K562 (cell line): ENCODE measurements at regions not wholly inside any gene's neighbourhood (a gene's known extent, or its start where the extent isn't known, plus 50 kb on each side); places are given as distances from the start of the nearest gene placed in this dataset.

ENCODE experiments used
- ATAC-seq: fragments of 200-7000 bp; cut with Tn5 transposase; 3 replicates; pipeline ENCODE4 v1.9.1; 2020; ENCODE audit warnings: moderate library complexity
- BruUV-seq: library from RNA; stranded (reverse); fragments of 400-500 nt; replicated peaks from 2 replicates; lab custom pipeline; 2021; lab: Mats Ljungman, UMichigan
- CTCF ChIA-PET: fragments of 300-600 bp; formaldehyde crosslinking; extraction: SDS; loops from one replicate; lab custom pipeline; 2021; ENCODE audit warnings: low intra/inter-chr PET ratio; lab: Yijun Ruan, JAX
- POLR2A ChIA-PET: fragments of 300-600, 350-650 bp; sonication (Branson Sonifier 250); formaldehyde crosslinking; extraction: SDS; loops from one replicate; lab custom pipeline; 2021; ENCODE audit warnings: antibody characterized with exemption, inconsistent platforms; lab: Yijun Ruan, JAX
- DNase-seq, 4 experiments: peaks; one replicate each; pipeline versions ENCODE4 v3.0.0 to v3.0.0-alpha.2; 2011 to 2018; ENCODE audit warnings: low spot score in 3 of 4, mixed read lengths in 3 of 4; ENCODE audit errors: extremely low read depth in 1 of 4
- FAIRE-seq: peaks from 2 replicates; lab custom pipeline; 2011; peaks lifted over from hg19 to GRCh38; lab: Jason Lieb, UNC
- H2AFZ ChIP-seq: 2 replicates; pipeline ENCODE4 v1.6.0; 2011; ENCODE audit warnings: low read depth, low read length, control low read depth, inconsistent platforms
- H3K27ac ChIP-seq: fragments of 200-600 bp; 3 replicates; pipeline ENCODE4 v1.8.0; 2011; ENCODE audit warnings: low read depth, mild to moderate bottlenecking, control low read depth, inconsistent platforms, low read length, moderate library complexity, mixed read lengths; ENCODE audit errors: extremely low read depth
- H3K27me3 ChIP-seq, 2 experiments: fragments of 300-600 bp in 1 of 2; 2 replicates in 1 of 2; 3 replicates in 1 of 2; pipeline versions ENCODE4 v1.6.0 to v1.8.0; 2011; ENCODE audit warnings: inconsistent platforms in 2 of 2, low read length in 2 of 2, mild to moderate bottlenecking in 1 of 2, mixed read lengths in 1 of 2, moderate library complexity in 1 of 2; ENCODE audit not compliant: control insufficient read depth in 2 of 2, insufficient read depth in 2 of 2
- H3K36me3 ChIP-seq: fragments of 300-600 bp; 3 replicates; pipeline ENCODE4 v1.8.0; 2011; ENCODE audit warnings: mild to moderate bottlenecking, low read length, inconsistent platforms; ENCODE audit not compliant: control insufficient read depth, insufficient read depth
- H3K4me1 ChIP-seq, 2 experiments: fragments of 200-600 bp in 1 of 2; replicated peaks in 1 of 2; 2 replicates in 1 of 2; 3 replicates in 1 of 2; pipeline versions ENCODE4 v1.5.1 to v1.8.0; 2011; ENCODE audit warnings: inconsistent platforms in 2 of 2, low read length in 2 of 2, mild to moderate bottlenecking in 1 of 2, mixed read lengths in 1 of 2, moderate library complexity in 1 of 2; ENCODE audit not compliant: control insufficient read depth in 2 of 2, insufficient read depth in 2 of 2
- H3K4me2 ChIP-seq: 2 replicates; pipeline ENCODE4 v1.6.1; 2011; ENCODE audit warnings: low read length, control low read depth, inconsistent platforms, mixed read lengths; ENCODE audit not compliant: insufficient read depth
- H3K4me3 ChIP-seq: fragments of 200-600 bp; sonication (generic), shearing (Covaris generic); 2 replicates; pipeline ENCODE4 v1.5.1; 2016; ENCODE audit warnings: control low read depth, inconsistent platforms
- H3K79me2 ChIP-seq: fragments of 200-600 bp; 3 replicates; pipeline ENCODE4 v1.8.0; 2011; ENCODE audit warnings: low read length, inconsistent platforms; ENCODE audit not compliant: control insufficient read depth, insufficient read depth
- H3K9ac ChIP-seq, 2 experiments: 2 replicates each; pipeline versions ENCODE4 v1.6.0 to v1.6.1; 2011; ENCODE audit warnings: low read depth in 2 of 2, low read length in 2 of 2, control low read depth in 1 of 2, inconsistent platforms in 1 of 2, mild to moderate bottlenecking in 1 of 2, mixed read lengths in 1 of 2; ENCODE audit not compliant: insufficient read depth in 1 of 2
- H3K9me1 ChIP-seq: one replicate; pipeline ENCODE4 v1.6.0; 2011; ENCODE audit warnings: inconsistent platforms, mild to moderate bottlenecking, low read length, moderate library complexity; ENCODE audit not compliant: control insufficient read depth, insufficient read depth
- H3K9me3 ChIP-seq: replicated peaks from 2 replicates; pipeline ENCODE4 v1.5.1; 2011; ENCODE audit warnings: low read depth, low read length, inconsistent platforms; ENCODE audit not compliant: control insufficient read depth, insufficient read depth
- H4K20me1 ChIP-seq: replicated peaks from 2 replicates; pipeline ENCODE4 v1.6.1; 2011; ENCODE audit warnings: low read length, inconsistent platforms, mixed read lengths; ENCODE audit not compliant: control insufficient read depth, insufficient read depth
- CREB1 ChIP-seq, 2 experiments: sonication (generic) in 1 of 2; formaldehyde crosslinking in 1 of 2; IDR thresholded peaks; 2 replicates each; pipeline versions ENCODE4 v1.6.1 to v1.8.0; 2012 to 2022; ENCODE audit warnings: inconsistent platforms in 1 of 2, mild to moderate bottlenecking in 1 of 2, missing genetic modification reagents in 1 of 2, moderate library complexity in 1 of 2
- ELF1 ChIP-seq: fragments of 200-800 bp; sonication (Bioruptor generic); IDR thresholded peaks from 2 replicates; pipeline ENCODE4 v1.6.1; 2016; ENCODE audit warnings: missing genetic modification characterization, missing compliant biosample characterization
- MCM2 ChIP-seq: fragments of 450-650 bp; IDR thresholded peaks from 2 replicates; pipeline ENCODE4 v1.6.1; 2017; ENCODE audit warnings: low read depth, mild to moderate bottlenecking
- NFIX ChIP-seq: fragments of 250-450 bp; sonication (Bioruptor Pico); IDR thresholded peaks from 2 replicates; pipeline ENCODE4 v1.4.0; 2020; ENCODE audit warnings: low read depth, mild to moderate bottlenecking, moderate library complexity
- NR2C1 ChIP-seq, 2 experiments: fragments of 450-650 bp; IDR thresholded peaks; 2 replicates each; pipeline ENCODE4 v1.6.1; 2017; ENCODE audit warnings: mild to moderate bottlenecking in 2 of 2, antibody characterized with exemption in 1 of 2, inconsistent platforms in 1 of 2, missing compliant biosample characterization in 1 of 2, missing genetic modification characterization in 1 of 2
- NR2C2 ChIP-seq, 2 experiments: fragments of 200-800 bp in 1 of 2; sonication (Bioruptor generic) in 1 of 2; sonication (generic) in 1 of 2; formaldehyde crosslinking in 1 of 2; IDR thresholded peaks; 2 replicates each; pipeline versions ENCODE4 v1.6.1 to v1.8.0; 2016 to 2022; ENCODE audit warnings: mild to moderate bottlenecking in 1 of 2, missing compliant biosample characterization in 1 of 2, missing genetic modification characterization in 1 of 2, missing genetic modification reagents in 1 of 2
- PHF20 ChIP-seq: fragments of 450-650 bp; IDR thresholded peaks from 2 replicates; pipeline ENCODE4 v1.6.1; 2018; ENCODE audit not compliant: partially characterized antibody
- PHF8 ChIP-seq: fragments of 200-600 bp; sonication (generic); IDR thresholded peaks from 2 replicates; pipeline ENCODE4 v1.6.1; 2012; ENCODE audit warnings: mixed run types, mild to moderate bottlenecking, inconsistent platforms, low read length, moderate library complexity, borderline replicate concordance
- SAP30 ChIP-seq: fragments of 200-600 bp; sonication (generic); IDR thresholded peaks from 2 replicates; pipeline ENCODE4 v1.6.1; 2012; ENCODE audit warnings: borderline replicate concordance, low read depth, mild to moderate bottlenecking, moderate library complexity, low read length, control low read depth, inconsistent platforms; ENCODE audit not compliant: insufficient read depth, poor library complexity, severe bottlenecking
- SNIP1 ChIP-seq: fragments of 450-650 bp; IDR thresholded peaks from 2 replicates; pipeline ENCODE4 v1.7.1; 2017; ENCODE audit warnings: low read depth, mild to moderate bottlenecking
- SPI1 ChIP-seq: IDR thresholded peaks from 2 replicates; pipeline ENCODE4 v1.6.1; 2011; ENCODE audit warnings: low read depth, low read length, control low read depth, borderline replicate concordance
- TCF7 ChIP-seq: sonication (generic); IDR thresholded peaks from 2 replicates; pipeline ENCODE4 v1.6.1; 2016; ENCODE audit warnings: antibody characterized with exemption, borderline replicate concordance
- TEAD4 ChIP-seq, 2 experiments: sonication (generic) in 1 of 2; formaldehyde crosslinking in 1 of 2; IDR thresholded peaks; 2 replicates each; pipeline versions ENCODE4 v1.6.1 to v1.8.0; 2012 to 2022; ENCODE audit warnings: borderline replicate concordance in 1 of 2, inconsistent platforms in 1 of 2, low read length in 1 of 2, mild to moderate bottlenecking in 1 of 2, missing genetic modification reagents in 1 of 2
- ZNF143 ChIP-seq: sonication (generic); formaldehyde crosslinking; IDR thresholded peaks from 2 replicates; pipeline ENCODE4 v1.9.0; 2022; ENCODE audit warnings: mild to moderate bottlenecking, missing genetic modification reagents
- in situ Hi-C: fragments of 300-500 bp; cut with MboI; formaldehyde crosslinking; loops from 4 replicates; pipeline ENCODE4 v1.15.0; 2018; ENCODE audit warnings: inconsistent platforms, mixed read lengths
- intact Hi-C: fragments of 100-400 bp; cut with micrococcal nuclease; formaldehyde crosslinking; loops from 2 replicates; pipeline ENCODE4 v1.14.2; 2022
- TF ChIP-seq, protein P1 (sequence below): sonication (generic); formaldehyde crosslinking; IDR thresholded peaks from 2 replicates; pipeline ENCODE4 v1.8.1; 2023; ENCODE audit warnings: mild to moderate bottlenecking, missing genetic modification reagents
- TF ChIP-seq, protein P2 (sequence below): sonication (generic); formaldehyde crosslinking; IDR thresholded peaks from 2 replicates; pipeline ENCODE4 v1.8.0; 2022; ENCODE audit warnings: missing genetic modification reagents, mild to moderate bottlenecking, borderline replicate concordance
- TF ChIP-seq, protein P3 (sequence below): fragments of 150-350 bp; conservative IDR thresholded peaks from 2 replicates; pipeline ENCODE4 v1.6.1; 2014; ENCODE audit warnings: low read length

DNA sequence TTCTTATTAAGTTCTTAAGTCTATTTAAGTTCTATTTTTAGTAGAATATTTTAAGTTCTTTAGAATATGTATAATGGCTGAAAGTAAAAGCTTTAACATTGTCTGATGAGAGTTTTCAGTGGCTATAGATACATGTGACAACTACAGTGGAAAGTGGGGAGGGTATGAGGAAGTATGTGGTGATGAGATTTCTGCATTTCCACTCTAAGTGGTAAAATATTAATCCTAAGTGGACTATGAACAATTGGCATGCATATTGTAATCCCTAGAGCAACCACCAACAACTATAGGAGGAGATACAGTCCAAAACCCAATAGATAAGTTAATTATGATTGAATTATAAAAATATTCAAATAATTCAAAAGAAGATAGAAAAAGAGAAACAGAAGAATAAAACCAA is 183.6 kb downstream of the GADD45G start:
- intact Hi-C loops, result no loop called here
- Histone ChIP-seq H3K4me2 (no peak overlapping the region), H3K9me1 (no peaks in the 10 kb centered on the region), H3K4me3 (no peak overlapping the region), H3K9ac (no peak overlapping the region), H3K27me3 (no peaks in the 10 kb centered on the region), H4K20me1 (no peaks in the 10 kb centered on the region), H3K9me3 (no peaks in the 10 kb centered on the region), H3K79me2 (no peaks in the 10 kb centered on the region), H3K36me3 (no peaks in the 10 kb centered on the region), H3K27ac (no peak overlapping the region), H3K4me1 (no peaks in the 10 kb centered on the region), H2AFZ (no peak overlapping the region)
- ATAC-seq (no peak), FAIRE-seq (no peak), DNase-seq (no peak)
- ChIA-PET CTCF (no interaction called here), POLR2A (no interaction called here)
- BruUV-seq, result no TSS peak
- in situ Hi-C loops, result no loop called here
- TF ChIP-seq, protein P1, sequence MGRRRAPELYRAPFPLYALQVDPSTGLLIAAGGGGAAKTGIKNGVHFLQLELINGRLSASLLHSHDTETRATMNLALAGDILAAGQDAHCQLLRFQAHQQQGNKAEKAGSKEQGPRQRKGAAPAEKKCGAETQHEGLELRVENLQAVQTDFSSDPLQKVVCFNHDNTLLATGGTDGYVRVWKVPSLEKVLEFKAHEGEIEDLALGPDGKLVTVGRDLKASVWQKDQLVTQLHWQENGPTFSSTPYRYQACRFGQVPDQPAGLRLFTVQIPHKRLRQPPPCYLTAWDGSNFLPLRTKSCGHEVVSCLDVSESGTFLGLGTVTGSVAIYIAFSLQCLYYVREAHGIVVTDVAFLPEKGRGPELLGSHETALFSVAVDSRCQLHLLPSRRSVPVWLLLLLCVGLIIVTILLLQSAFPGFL (CRISPR knock-in tag), result no peak
- TF ChIP-seq ELF1 (tag) (no peak), NR2C2 (CRISPR knock-in tag; IDR thresholded peaks at IDR 0.05) (no peak), NR2C2 (tag; IDR thresholded peaks at IDR 0.05) (no peak), SPI1 (no peak), NR2C1 (IDR thresholded peaks at IDR 0.05) (no peak), NR2C1 (tag; IDR thresholded peaks at IDR 0.05) (no peak), CREB1 (IDR thresholded peaks at IDR 0.05) (no peak), CREB1 (CRISPR knock-in tag; IDR thresholded peaks at IDR 0.05) (no peak), MCM2 (no peak), PHF20 (no peak), TEAD4 (IDR thresholded peaks at IDR 0.05; ENCODE audit: low read length) (no peak), TEAD4 (CRISPR knock-in tag; IDR thresholded peaks at IDR 0.05; ENCODE audit: borderline replicate concordance) (no peak), SNIP1 (no peak), ZNF143 (no peak), SAP30 (no peak), PHF8 (no peak), NFIX (CRISPR knock-in tag) (no peak), TCF7 (no peak)
- TF ChIP-seq, protein P2, sequence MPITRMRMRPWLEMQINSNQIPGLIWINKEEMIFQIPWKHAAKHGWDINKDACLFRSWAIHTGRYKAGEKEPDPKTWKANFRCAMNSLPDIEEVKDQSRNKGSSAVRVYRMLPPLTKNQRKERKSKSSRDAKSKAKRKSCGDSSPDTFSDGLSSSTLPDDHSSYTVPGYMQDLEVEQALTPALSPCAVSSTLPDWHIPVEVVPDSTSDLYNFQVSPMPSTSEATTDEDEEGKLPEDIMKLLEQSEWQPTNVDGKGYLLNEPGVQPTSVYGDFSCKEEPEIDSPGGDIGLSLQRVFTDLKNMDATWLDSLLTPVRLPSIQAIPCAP (CRISPR knock-in tag), result no peak
- TF ChIP-seq, protein P3, sequence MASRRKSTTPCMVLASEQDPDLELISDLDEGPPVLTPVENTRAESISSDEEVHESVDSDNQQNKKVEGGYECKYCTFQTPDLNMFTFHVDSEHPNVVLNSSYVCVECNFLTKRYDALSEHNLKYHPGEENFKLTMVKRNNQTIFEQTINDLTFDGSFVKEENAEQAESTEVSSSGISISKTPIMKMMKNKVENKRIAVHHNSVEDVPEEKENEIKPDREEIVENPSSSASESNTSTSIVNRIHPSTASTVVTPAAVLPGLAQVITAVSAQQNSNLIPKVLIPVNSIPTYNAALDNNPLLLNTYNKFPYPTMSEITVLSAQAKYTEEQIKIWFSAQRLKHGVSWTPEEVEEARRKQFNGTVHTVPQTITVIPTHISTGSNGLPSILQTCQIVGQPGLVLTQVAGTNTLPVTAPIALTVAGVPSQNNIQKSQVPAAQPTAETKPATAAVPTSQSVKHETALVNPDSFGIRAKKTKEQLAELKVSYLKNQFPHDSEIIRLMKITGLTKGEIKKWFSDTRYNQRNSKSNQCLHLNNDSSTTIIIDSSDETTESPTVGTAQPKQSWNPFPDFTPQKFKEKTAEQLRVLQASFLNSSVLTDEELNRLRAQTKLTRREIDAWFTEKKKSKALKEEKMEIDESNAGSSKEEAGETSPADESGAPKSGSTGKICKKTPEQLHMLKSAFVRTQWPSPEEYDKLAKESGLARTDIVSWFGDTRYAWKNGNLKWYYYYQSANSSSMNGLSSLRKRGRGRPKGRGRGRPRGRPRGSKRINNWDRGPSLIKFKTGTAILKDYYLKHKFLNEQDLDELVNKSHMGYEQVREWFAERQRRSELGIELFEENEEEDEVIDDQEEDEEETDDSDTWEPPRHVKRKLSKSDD, result no peak
